GM19328 (cell line): ENCODE measurements at regions not wholly inside any gene's neighbourhood (a gene's known extent, or its start where the extent isn't known, plus 50 kb on each side); places are given as distances from the start of the nearest gene placed in this dataset.

Experiments used
- ATAC-seq: cut with Tn5 transposase; IDR thresholded peaks from one replicate; pipeline ENCODE4 v1.9.1; 2021; ENCODE audit warnings: mild to moderate bottlenecking, moderate library complexity; ENCODE audit not compliant: unreplicated experiment

DNA sequence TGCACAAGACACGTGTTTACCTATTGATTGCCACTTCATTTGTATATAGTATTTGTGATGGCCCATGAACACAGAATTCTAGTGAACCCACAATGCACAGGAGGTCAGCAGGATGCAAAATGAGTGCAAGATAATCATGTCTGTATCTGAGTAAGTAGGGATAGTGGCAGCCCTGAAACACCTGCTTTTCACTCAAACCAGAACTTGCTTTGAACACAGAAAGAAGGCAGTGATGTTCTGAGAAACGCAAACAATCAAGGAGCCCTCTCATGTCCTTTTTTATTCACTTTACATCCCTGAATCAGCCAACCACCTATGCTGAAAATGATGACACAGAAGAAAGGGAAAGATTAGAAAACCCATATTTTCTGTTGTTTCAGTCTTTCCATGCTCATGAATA is 170.4 kb upstream of the AVPR1A start:
- ATAC-seq, result no peak

- no peak for ATAC-seq
These were observed 169.1 kb upstream of the AVPR1A start for GRCh38 chr12:63319936-63320633.

GRCh38 chr12:63319386-63319785 is 168.4 kb upstream of the AVPR1A start:
- no peak for ATAC-seq

GRCh38 chr12:63318933-63319332 is 167.9 kb upstream of the AVPR1A start:
- no peak for ATAC-seq

DNA sequence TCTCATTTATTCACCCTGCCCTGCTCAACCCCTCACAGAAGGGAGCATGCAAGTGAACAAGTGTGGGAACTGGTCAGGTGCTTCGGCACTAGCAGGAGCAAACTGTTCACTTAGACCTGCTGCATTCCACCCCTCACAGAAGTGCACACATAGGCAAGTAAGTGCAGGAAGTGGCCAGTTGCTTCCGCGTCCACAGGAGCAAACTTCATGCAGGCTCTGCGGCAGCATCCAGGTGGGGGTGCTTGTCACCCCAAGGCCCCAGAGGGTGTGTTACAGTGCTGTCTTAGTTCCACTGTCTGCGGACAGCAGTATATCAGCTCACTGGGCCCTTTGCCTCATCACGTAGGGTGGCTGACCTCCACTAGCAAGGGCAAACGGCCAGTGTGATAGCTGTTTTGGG is 167.3 kb upstream of the AVPR1A start:
- no peak for ATAC-seq

- ATAC-seq, result no peak
These were observed 166.9 kb upstream of the AVPR1A start for GRCh38 chr12:63317880-63318279.

DNA sequence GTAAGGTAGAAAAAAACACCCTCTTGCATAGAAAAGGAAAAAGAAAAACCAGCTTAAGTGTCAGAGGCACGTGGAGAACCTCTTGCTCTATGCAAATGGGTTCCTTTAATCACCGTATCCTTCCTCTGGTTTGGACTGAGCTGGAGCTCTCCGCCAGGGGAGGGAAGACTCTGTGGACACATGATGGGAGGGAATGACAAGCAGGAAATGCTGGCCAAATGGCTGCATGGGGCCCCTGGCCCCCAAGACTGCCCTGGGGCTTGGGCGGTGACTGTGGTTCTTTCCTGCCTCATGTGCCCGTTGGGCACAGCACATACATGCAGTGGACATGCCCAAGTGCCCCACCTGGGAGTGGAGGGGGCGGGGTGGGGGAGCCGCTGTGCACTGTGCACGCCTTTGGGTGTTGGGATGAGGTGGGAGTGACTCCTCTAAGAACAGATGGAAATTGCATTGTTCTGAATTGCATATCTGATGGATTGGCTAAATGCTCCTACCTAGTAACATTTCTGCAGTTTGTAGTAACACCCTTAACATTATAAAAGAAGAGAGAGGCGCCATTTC is 166.4 kb upstream of the AVPR1A start:
- no peak for ATAC-seq

- ATAC-seq, result no peak
These were observed 162.1 kb upstream of the AVPR1A start for GRCh38 chr12:63313139-63313538.

DNA sequence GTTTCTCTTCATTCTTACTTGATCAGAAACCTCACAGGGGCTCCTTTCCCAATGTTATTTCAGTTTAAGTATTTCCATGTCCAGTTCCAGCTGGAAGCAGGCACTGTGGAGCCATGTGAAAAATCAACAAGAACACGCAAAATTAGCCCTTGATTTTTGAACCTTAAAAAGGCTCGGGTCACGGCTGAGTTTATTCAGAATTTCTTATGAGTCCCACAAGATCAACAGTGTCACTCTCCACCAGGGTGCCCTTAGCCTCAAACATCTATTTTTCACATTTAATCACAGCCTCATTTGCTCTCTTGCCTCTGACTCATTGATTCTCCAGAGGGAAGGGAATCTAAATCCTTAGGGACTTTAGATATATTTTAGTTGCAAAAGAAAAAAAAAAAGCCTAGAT is 157.7 kb upstream of the AVPR1A start:
- no peak for ATAC-seq

DNA sequence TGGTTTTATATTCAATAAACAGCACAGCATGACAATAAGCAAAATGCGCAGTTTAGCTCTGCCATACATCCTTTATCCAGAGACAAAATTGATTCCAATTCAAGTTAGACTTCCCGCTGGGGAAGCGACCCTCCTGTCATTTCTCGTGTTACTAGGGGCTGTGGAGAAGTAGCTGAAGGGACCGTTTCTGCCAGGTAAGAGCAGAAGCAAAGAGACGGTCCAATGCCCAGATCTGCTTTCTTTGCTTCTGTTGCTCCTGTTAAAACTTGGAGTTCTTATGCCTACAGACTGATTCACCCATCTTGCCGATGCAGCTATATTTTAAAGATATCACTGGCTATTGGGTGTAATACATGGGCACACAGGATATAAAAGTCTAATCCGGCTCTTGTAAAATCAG is 156.8 kb upstream of the AVPR1A start:
- ATAC-seq, result no peak

DNA sequence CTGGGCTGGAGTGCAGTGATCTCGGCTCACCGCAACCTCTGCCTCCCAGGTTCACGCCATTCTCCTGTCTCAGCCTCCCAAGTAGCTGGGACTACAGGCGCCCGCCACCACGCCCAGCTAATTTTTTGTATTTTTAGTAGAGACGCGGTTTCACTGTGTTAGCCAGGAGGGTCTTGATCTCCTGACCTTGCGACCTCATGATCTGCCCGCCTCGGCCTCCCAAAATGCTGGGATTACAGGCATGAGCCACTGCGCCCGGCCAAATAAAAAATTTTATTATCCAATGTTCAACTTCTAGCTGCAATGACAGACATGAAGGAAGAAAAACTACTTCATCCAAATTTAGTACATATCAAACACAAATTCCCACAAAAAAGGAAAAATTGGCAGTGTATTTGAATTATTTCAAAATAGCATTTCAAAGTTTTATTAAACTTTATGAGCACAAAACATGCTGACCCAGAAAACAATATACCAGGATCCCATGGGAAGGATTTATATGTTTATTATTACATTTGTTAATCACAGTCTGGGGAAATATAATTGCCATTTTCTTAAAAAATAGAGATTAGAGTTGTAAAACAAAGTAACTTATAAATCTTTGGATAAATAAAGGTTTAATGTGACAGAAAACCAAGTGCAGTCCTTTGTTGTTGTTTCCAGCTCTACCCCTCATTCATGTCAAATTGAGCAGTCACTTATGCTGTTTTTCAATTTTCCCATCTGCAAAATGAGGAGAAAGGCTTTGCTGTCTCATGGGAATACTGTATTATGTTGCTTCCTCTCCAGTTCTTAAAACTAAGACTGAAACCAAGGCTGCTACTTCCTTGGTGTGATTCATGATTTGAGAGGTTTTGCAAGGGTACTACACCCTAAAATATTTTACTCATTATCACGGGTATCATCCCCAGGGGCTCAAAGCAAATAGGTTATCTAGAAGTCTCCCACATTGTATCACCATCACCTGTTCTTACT is 155.2 kb upstream of the AVPR1A start:
- no peak for ATAC-seq

DNA sequence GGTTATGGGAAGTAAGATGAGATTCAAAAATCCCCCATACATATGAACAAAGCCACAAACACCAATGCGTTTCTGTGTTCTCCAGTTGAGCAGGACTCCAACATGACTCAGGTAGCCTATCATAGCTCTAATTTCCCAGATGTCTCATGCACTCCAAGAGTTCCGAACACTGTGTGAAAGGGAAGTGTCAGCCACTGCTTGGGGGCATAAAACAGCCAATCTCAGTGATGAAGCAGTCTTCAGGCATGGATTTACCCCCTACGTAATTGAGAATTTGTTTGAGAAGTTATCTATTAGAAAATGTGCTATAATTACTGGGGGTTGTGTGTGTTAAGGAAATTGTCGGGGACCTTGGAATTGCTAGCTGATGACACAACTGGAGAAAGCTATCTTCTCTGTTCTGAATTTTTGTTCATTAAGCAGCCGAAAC is 153.9 kb upstream of the AVPR1A start:
- ATAC-seq, result no peak

DNA sequence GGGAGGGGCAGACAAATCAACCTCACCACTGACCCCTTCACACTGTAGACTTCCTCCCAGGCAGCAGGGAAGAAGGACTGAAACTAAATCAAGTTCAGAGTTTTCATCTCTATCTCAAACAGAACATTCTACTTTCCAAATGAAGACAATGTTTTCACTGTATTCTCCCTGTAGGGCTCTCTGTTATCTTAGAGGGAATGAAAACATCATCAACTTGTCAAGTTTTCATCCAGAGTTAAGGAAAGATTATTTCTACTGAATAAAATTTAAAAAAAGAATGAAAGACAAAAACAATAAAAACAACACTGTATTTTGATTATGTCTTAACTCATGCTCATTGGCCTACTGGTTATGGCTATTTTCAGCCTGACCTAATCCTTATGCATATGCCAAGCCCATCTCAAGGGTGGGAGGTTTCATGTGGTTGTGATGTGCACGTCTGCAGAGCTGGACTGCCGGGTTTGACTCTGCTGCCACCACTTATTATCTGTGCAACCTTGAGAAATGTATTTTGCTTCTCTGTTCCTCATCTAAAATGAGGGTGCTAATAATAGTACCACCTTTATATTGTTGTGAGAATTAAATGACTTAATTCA is 152.0 kb upstream of the AVPR1A start:
- no peak for ATAC-seq

DNA sequence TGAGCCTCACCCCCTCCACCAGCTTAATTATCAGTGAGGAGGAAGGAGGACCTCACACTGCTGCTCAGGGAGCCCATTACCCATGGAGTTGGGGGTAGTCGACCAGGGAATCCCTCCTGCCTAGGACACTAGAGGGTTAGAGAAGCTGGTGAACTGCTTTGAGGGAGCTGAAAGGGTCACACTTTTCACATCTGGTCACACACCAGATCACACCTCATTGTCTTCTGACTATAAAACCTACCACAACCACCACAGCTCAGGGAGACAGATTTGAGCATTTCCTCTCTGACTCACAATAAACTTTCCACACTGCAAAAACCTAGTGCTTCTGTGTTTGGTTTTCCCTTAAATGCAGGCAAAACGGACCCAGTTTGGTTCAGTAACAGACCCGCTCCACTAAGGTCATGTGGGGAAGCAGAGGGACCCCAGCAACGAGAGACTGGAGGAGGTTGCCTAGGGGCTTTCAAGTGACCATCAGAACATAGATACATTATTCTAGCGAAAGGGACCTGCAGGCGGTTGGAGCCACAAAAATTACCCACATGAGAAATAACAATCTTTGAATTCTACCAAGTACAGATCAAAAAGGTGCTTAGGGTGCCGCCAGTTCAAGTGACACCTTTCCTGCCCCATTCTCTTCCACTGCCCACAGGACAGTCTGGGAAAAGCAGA is 151.4 kb upstream of the AVPR1A start:
- peak; percentile 57 for ATAC-seq

DNA sequence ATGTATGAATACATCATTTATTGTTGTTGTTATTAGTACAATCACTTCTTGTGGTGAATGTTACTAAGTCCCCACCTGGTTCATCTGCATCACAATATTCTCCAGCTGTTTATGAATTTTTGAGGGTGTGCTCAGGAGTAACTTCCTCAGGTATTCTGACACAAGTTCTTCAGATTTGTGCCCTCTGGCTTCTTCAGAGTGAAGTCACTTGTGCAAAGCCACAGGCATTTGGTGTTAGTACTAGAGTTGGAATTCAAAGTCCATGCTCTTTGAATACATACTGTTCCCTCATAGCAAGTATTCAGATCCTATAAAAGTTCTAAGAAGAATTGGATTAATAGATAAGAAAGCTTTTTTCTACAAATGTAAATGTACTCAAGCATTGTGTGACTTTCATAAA is 150.3 kb upstream of the AVPR1A start:
- no peak for ATAC-seq

DNA sequence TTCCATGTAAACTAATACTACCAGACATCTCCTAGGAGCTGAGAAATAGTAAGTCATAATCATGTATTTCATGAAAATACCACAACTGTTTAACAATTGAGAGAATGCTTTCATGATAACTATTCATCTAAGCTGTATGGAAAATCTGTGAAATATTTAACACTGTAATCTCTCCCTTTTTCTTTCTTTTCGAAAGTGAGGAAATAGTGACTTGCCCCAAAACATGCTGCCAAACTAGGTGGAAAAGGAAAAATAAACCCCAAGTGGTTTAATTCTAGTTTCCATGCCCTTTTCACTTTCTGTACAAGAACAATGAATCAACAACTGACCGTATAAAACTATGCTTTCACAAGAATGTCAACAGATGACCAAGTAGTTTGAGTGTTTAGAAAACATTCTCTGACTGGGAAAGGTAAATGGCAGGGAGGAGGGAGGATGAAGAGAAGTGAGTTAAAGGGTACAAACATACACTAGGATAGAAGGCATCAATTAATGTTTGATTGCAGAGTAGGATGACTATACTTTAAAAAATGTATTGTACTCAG is 147.5 kb upstream of the AVPR1A start:
- no peak for ATAC-seq

DNA sequence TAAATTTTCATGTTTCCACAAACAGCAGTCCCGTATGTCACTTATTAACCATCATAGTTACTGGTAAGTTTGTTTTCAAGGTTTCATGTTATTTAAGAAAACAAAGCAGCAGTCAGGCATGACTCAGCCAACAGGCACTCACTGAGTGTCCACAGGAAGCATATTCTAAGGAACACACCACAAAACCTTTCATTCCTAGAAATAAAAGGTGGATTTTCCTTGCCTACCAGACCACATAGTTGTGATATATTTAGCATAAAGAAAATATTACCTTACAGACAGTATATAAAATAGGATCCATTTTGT is 143.3 kb upstream of the AVPR1A start:
- ATAC-seq, result no peak

DNA sequence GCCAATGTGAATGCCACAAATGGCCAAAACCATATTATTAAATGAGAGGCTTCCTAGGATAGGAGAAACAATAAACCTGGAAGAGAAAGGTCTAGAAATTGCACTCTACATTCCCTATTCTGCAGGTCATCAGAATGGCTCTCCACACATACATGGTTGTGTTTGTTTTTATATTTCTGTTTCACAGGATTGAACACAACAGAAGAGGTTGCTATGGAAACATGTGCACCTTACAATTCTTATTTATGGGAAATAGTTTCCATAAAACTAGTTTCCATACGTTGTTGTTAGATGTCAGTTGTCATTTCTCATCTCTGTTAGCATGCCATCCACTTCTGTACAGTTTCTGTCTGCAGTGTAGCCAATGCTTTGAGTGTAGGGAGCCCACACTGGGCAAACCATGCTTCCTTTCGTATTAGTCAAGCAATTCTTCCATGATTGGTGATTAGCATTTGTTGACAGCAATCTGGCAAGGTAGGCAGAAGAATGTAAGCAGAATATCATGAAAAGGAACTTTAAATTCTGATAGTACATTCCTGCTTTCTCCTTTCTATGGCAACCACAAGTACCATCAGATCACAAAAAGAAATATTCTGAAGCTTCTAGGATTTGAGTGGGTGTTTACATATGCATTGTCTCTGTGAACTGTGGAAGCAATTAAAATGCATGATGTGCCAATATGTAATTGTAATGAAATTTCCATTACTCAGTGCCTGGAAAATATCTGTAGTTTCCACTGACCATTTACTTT is 141.6 kb upstream of the AVPR1A start:
- ATAC-seq, result no peak

DNA sequence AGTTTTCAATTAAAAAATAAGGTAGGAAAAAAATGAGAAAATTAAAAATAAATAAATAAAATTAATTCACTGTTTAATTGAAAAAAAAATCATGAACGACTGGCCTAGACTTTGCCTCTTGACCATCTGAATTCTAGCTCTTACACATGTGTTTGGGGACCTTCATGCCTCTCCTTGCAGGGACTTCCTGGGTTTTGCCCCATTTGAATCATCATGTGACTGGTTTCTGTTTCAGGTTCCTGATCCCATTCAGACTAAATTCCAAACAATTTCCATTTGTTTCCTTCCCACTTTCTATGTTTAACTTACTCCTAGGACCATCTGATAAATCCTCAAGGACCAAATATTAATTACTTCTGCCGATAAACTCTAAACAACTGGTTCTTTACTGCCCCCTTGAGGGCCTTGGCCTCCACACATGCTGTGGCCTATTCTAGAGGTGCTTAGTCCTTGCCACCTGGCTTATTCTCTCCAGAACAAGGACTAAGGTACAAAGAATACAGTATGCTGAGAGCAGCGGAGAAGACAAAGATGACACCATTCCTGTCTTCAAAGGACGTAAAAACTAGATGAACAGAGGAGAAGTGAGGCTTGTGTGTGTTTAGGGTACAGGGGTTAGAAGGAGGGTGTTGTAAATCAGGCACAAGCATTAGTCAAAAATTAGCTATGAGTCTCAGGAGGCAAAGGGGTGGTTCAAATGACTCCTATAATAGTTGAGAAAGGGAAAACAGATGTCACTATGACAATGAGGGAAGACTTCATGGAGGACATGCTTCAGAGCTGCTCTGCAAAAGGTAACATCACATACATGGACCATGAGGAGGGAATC is 125.8 kb upstream of the AVPR1A start:
- peak; percentile 74 for ATAC-seq
